Transverse colon (tissue), 4 donors: ENCODE measurements at regions not wholly inside any gene's neighbourhood (a gene's known extent, or its start where the extent isn't known, plus 50 kb on each side); places are given as distances from the start of the nearest gene placed in this dataset.

Source experiments
- POLR2A ChIP-seq: fragments of 450-650 bp; IDR thresholded peaks from one replicate; pipeline ENCODE4 v1.6.1; 2016; ENCODE audit warnings: antibody characterized with exemption, mild to moderate bottlenecking, moderate library complexity
- POLR2AphosphoS5 ChIP-seq, 3 donors: sonication (generic); formaldehyde crosslinking; IDR thresholded peaks; one replicate each; pipeline ENCODE4 v1.6.1; 2016; ENCODE audit warnings: antibody characterized with exemption in 3 of 3
- TF ChIP-seq, protein P1 (sequence below), 5 experiments: fragments of 200-600 bp in 3 of 5; fragments of 450-650 bp in 2 of 5; sonication (generic) in 3 of 5; IDR thresholded peaks; 1 replicate in 2 of 5; 2 replicates in 3 of 5; pipeline ENCODE4 v1.5.1; 2016 to 2017; ENCODE audit warnings: antibody characterized with exemption in 5 of 5, inconsistent platforms in 3 of 5, mild to moderate bottlenecking in 2 of 5, moderate library complexity in 1 of 5

DNA sequence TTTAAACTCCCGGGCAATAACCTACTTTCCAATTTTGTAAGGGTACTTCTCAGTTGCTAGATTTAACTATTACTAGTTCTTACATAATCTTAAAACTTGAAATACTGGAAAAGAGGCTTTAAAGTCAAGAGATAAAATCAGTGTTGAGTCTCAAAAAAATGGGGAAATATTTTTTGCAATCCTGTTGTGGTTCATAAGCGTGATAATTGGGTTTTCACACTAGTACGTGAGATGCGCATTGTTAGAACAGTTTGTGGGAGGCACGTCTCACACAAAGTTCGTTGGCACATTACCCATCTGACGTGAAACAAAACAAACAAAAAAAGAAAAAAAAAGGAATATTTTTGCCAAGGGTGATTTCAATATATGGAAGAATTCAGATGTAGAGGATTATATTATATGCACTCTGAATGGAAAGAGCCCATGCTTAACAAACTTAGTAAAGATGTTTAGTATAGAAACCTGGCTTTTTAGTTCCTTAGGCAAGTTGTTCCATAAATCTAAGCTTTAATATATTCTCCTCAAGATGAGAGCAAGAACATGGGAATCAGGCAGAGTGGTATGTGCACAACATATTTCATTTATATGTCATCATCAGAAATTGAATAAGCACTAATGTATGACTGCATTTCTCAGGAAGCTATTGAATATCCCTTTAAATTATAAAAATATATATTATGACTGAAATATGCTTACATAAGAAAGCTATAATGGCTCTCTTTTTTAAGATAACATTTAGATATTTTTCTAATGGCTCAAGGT, 73.9 kb upstream of the TNFSF4 start:
- TF ChIP-seq, protein P1, sequence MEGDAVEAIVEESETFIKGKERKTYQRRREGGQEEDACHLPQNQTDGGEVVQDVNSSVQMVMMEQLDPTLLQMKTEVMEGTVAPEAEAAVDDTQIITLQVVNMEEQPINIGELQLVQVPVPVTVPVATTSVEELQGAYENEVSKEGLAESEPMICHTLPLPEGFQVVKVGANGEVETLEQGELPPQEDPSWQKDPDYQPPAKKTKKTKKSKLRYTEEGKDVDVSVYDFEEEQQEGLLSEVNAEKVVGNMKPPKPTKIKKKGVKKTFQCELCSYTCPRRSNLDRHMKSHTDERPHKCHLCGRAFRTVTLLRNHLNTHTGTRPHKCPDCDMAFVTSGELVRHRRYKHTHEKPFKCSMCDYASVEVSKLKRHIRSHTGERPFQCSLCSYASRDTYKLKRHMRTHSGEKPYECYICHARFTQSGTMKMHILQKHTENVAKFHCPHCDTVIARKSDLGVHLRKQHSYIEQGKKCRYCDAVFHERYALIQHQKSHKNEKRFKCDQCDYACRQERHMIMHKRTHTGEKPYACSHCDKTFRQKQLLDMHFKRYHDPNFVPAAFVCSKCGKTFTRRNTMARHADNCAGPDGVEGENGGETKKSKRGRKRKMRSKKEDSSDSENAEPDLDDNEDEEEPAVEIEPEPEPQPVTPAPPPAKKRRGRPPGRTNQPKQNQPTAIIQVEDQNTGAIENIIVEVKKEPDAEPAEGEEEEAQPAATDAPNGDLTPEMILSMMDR (IDR thresholded peaks at IDR 0.05), result no peak
- TF ChIP-seq POLR2AphosphoS5 (IDR thresholded peaks at IDR 0.05) (no peak), POLR2A (no peak)
